ENCODE measurements at regions not wholly inside any gene's neighbourhood (a gene's known extent, or its start where the extent isn't known, plus 50 kb on each side); places are given as distances from the start of the nearest gene placed in this dataset.

GRCh38 chr16:11402745-11403533 lies 57.7 kb downstream of the RMI2 start:
- TF ChIP-seq CTCF (conservative IDR thresholded peaks at IDR 0.05; ENCODE audit: low read depth, low read length): no peak
- no peak for TF ChIP-seq EZH2 (IDR thresholded peaks at IDR 0.05; ENCODE audit: borderline replicate concordance, low read depth, low read length, poor library complexity, severe bottlenecking)

Measured in A673 (cell line).